HT1080 (cell line): ENCODE measurements at regions not wholly inside any gene's neighbourhood (a gene's known extent, or its start where the extent isn't known, plus 50 kb on each side); places are given as distances from the start of the nearest gene placed in this dataset.

ENCODE experiments used
- DNase-seq: peaks from one replicate; pipeline ENCODE4 v3.0.0-alpha.2; 2015; ENCODE audit warnings: low read depth

- no peak for DNase-seq
Observed at GRCh38 chr4:10335050-10335449, 122.2 kb downstream of the ZNF518B start.

DNA sequence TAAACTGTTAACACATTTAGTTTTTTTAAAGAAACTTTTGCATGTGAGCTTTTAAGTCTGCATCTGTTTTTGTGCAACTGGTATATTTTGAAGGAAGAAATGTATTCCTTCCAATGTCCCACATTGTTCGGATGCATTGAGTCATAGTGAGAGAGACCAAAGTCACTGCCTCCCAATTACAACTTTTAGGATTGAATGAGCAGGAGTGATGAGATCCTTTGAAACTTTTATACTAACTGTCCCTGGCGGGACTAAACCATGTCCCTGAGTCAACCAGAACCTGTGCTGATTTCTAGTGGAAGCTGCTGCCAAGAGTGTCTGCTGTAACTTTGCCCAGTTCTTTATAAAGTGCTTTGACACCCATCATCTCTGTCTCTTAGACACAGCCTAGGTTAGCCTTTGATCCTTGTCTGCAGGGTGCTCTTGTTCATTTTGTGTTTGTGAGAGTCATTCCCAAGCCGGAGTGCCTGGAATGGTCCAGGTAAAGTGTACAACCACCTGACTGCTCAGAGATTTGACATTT, 122.7 kb downstream of the ZNF518B start:
- no peak for DNase-seq

GRCh38 chr4:10333942-10334341, 123.3 kb downstream of the ZNF518B start:
- DNase-seq: no peak

DNA sequence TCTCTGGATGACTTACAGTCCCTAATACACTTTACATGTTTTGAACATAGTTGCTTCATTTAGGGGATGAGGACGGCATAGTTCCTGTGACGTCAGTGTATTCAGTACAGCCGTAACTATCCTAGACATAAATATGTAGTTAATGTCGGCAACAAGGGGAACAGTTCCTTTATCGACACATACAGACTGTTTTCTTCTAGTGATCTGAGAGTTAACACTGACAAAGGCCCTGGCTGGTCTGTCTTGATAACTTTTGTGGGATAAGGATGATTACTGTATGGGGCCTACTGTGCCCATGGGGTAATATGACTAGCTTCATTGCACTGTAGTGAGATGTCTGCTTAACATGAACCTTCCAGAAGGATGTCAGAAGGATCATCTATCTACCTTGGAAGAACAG, 131.2 kb downstream of the ZNF518B start:
- no peak for DNase-seq

GRCh38 chr4:10321931-10322330, 135.3 kb downstream of the ZNF518B start:
- no peak for DNase-seq

- no peak for DNase-seq
Observed at GRCh38 chr4:10320130-10320529, 137.1 kb downstream of the ZNF518B start.

GRCh38 chr4:10317345-10317744, 139.9 kb downstream of the ZNF518B start:
- no peak for DNase-seq

GRCh38 chr4:10316851-10317250, 140.4 kb downstream of the ZNF518B start:
- no peak for DNase-seq

DNA sequence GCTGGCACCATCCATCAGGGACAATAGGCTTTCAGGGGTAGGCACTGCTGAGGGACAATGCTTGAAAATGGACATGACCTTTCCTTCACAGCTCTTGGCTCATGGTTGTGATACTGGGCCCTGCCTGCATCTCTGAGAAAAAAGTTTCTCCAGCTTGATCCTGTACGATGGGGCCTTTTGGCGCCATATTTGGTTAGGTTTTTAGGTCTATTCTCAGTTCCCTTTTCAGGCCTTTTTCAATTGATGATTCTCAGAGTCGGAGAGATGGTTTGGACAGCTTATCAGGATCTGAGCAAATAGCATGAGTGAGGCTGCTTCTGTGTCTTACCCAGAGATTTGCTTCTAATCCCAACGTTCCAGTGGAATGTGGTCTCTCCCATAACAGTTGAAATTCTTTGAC, 141.6 kb downstream of the ZNF518B start:
- no peak for DNase-seq

DNA sequence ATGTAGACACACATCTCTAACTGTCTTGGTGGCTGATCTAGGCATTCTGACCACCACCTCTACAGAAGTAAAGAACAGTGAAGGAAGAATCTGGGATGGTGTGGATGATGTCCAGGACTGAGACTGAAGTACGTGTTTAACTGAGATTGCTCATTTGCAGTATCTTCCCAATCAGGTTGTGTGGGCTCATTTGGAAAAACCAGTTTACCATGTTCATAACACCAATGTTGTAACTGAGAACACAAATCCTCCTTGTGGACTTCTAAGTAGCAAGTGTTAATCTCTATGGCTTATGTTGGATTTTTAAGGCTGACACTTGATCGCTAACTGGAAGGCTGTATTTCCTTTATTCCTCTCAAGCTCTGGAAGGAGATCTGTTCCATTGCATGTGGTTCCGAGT, 144.7 kb downstream of the ZNF518B start:
- no peak for DNase-seq

DNA sequence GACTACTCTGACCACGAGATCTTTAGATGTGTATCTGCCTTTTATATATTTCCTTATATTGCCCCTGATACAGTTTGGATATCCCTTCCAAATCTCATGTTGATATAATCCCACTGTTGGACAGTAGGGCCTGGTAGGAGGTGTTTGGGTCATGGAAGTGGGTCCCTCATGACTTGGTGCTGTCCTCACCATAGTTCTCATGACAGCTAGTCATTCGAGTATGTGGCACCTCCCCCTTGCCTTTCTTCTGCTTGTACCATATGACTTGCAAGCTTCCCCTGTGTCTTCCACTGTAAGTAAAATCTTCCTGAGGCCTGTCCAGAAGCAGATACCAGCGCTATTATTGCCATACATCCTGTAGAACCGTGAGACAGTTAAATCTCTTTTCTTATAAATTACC, 145.3 kb downstream of the ZNF518B start:
- no peak for DNase-seq

GRCh38 chr4:10305816-10306215, 151.4 kb downstream of the ZNF518B start:
- no peak for DNase-seq

GRCh38 chr4:10303291-10303690, 153.9 kb downstream of the ZNF518B start:
- no peak for DNase-seq

DNA sequence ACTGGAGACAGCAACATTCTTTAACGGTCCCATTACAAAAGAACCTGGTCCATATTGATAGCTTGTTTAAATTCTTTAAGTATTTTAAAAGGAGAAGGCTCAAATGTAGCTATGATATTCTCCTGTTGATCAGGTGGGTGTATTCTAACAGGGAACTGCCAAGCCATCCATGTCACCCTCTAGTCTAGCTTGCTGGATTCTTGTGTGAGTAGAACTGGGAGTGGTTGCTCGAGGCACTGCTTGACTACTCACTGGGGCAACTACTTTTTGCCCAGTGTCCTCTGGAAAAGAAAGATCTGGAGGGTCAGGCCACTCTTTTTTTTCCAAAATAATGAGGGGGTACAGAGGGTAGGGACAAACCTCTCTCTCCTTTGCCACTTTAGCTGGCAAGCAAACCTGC, 155.1 kb downstream of the ZNF518B start:
- DNase-seq: no peak

GRCh38 chr4:10299601-10300000, 157.6 kb downstream of the ZNF518B start:
- DNase-seq: peak; percentile 63

- no peak for DNase-seq
Observed at GRCh38 chr4:10298681-10299080, 158.5 kb downstream of the ZNF518B start.

DNA sequence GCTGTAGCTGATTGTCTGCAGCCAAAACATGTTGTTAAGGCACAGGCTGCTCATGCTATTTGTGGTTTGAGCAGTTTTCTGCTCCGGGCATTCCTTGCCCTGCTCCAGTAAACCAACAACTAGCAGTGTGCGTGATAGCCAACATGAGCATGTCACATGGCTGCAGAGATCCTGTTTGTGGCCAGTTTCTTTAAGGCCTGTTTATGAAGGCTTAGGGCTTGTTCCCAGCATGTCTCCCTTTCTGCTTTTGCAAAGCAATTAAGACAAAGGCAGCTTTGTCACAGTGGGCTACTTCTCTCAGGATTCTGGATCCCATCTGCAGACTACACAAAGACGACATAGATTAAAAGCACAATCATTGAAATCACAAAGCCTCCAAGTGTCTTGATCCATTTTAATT, 160.5 kb downstream of the ZNF518B start:
- no peak for DNase-seq

DNA sequence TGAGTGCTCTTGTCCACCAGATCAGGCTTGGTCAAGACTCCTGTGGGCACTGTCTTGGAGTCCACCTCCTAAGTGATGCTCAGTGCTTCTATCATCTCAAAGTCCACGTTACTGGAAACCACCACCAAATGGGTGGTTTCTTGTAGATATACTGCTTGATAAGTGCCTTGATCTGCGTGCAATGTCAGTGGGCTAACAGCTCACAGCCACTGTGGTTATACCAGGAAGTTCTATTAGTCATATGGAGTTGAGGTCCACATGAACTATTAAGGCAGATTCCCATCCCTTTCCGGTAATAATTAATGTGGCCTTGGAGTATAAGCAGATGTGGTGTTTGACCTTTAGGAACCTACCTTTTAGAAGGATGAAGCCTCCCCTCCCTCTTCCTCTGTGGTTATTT, 161.9 kb downstream of the ZNF518B start:
- no peak for DNase-seq

DNA sequence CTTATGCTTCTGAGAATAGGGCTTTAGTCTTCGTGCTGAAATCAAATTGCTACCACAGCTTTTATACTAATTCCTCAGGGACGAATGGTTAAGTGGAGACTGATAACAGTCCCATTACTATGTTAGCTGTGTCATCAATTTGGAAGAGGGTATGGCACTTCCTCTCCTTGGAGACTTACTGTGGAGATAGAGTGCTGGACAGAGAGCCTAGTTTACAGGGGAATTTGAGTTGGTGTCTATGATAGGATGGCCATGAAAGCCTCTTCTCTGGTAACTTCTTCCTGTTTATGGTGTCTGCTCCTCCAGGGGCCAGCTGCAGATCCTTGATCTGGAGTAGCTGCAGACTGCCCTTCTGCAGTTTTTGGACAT, 167.7 kb downstream of the ZNF518B start:
- DNase-seq: no peak

DNA sequence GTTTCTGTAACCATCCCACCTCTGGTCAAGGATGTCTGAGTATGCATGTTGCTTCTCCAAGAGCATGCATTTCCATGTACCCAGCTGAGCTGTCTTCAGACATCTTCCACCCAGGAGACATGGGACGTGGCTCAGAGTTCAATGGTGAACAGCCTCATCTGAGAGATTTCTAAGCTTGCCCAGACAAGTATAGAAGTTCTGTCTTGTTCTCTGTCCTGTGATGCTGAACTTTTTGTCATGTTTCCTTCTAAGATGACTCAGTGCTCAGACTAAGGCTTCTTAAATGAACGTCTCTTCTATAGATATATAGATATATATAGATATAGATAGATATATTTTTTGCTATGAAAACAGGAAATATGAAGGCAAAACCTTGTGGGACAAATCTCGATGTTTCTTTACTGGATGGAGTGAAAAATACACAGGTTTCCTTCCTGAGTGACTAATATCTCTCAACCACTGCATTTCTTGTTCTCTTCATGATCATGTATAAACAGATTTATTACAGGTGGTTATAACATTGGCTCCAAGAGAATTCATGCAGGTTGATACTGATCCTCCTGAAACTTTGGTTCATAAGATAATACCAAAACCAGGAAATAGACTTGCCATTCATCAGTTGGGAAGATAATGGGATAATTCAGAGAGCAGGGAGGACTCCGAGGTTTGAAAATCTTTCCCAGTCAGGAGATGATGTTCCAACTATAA, 168.2 kb downstream of the ZNF518B start:
- DNase-seq: no peak

GRCh38 chr4:10285028-10285427, 168.4 kb upstream of the WDR1 start:
- DNase-seq: no peak

- DNase-seq: no peak
Observed at GRCh38 chr4:10283761-10284160, 167.2 kb upstream of the WDR1 start.

DNA sequence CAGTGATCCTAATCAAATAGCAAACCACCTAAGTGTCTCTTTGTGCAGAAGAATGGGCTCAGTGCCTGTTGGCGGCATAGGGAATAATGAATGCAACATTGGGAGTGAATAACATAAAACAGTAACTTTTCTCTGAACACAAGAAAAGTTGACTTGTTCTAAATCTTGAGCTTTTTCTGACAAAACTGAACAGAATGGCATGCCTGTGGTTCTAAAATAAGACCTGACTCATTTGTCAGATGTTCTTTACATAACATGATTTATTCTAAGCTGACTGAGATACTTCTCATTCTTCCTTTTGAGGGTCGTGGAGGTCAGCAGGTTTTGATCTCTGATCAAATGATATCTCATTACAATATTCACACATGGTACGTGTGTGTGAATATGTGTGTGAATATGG, 165.4 kb upstream of the WDR1 start:
- peak; percentile 40 for DNase-seq

- no peak for DNase-seq
Observed at GRCh38 chr4:10279261-10279660, 162.7 kb upstream of the WDR1 start.
